ENCODE measurements at regions not wholly inside any gene's neighbourhood (a gene's known extent, or its start where the extent isn't known, plus 50 kb on each side); places are given as distances from the start of the nearest gene placed in this dataset.

DNA sequence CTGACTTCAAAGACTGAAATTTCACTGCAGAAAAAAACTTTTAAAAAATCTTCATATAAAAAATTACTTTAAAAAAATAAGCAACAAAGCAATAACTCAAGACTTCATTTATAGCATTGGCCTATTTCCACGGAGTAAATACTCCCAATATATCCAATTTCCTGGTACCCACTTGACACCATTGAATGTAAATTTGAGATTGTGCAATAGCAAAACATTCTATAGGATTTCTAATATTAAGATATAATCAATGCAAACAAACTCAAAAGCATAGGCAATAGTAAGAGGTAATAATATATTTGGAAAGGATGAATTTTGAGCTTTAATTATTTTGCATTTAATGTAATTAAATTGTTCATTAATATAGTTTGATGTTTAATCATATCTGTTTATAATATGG, 148.0 kb upstream of the CNTN6 start:
- no peak overlapping the region for H3K4me3 ChIP-seq (replicated peaks in 1 of 2; ENCODE audit: low read depth in 2 of 2, low read length in 2 of 2)
- TF ChIP-seq, protein P1, sequence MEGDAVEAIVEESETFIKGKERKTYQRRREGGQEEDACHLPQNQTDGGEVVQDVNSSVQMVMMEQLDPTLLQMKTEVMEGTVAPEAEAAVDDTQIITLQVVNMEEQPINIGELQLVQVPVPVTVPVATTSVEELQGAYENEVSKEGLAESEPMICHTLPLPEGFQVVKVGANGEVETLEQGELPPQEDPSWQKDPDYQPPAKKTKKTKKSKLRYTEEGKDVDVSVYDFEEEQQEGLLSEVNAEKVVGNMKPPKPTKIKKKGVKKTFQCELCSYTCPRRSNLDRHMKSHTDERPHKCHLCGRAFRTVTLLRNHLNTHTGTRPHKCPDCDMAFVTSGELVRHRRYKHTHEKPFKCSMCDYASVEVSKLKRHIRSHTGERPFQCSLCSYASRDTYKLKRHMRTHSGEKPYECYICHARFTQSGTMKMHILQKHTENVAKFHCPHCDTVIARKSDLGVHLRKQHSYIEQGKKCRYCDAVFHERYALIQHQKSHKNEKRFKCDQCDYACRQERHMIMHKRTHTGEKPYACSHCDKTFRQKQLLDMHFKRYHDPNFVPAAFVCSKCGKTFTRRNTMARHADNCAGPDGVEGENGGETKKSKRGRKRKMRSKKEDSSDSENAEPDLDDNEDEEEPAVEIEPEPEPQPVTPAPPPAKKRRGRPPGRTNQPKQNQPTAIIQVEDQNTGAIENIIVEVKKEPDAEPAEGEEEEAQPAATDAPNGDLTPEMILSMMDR (IDR thresholded peaks at IDR 0.05; ENCODE audit: low read depth, low read length), result no peak
- no peak for DNase-seq (ENCODE audit: low read depth in 2 of 2)

- DNase-seq (ENCODE audit: low read depth in 2 of 2), result no peak
- TF ChIP-seq, protein P1 (IDR thresholded peaks at IDR 0.05; ENCODE audit: low read depth, low read length), result no peak
- H3K4me3 ChIP-seq (replicated peaks in 1 of 2; ENCODE audit: low read depth in 2 of 2, low read length in 2 of 2), result no peak overlapping the region
Observed at GRCh38 chr3:945738-946137, 147.1 kb upstream of the CNTN6 start.

GRCh38 chr3:952906-953305, 139.9 kb upstream of the CNTN6 start:
- H3K4me3 ChIP-seq (replicated peaks in 1 of 2; ENCODE audit: low read depth in 2 of 2, low read length in 2 of 2), result no peak overlapping the region
- TF ChIP-seq, protein P1 (IDR thresholded peaks at IDR 0.05; ENCODE audit: low read depth, low read length), result no peak
- DNase-seq (ENCODE audit: low read depth in 2 of 2), result no peak

- DNase-seq (ENCODE audit: low read depth in 2 of 2), result no peak
- no peak overlapping the region for H3K4me3 ChIP-seq (replicated peaks in 1 of 2; ENCODE audit: low read depth in 2 of 2, low read length in 2 of 2)
- TF ChIP-seq, protein P1 (IDR thresholded peaks at IDR 0.05; ENCODE audit: low read depth, low read length), result no peak
Observed at GRCh38 chr3:963255-963654, 129.6 kb upstream of the CNTN6 start.

GRCh38 chr3:963755-964154, 129.1 kb upstream of the CNTN6 start:
- H3K4me3 ChIP-seq (replicated peaks in 1 of 2; ENCODE audit: low read depth in 2 of 2, low read length in 2 of 2), result no peak overlapping the region
- no peak for DNase-seq (ENCODE audit: low read depth in 2 of 2)
- TF ChIP-seq, protein P1 (IDR thresholded peaks at IDR 0.05; ENCODE audit: low read depth, low read length), result no peak

DNA sequence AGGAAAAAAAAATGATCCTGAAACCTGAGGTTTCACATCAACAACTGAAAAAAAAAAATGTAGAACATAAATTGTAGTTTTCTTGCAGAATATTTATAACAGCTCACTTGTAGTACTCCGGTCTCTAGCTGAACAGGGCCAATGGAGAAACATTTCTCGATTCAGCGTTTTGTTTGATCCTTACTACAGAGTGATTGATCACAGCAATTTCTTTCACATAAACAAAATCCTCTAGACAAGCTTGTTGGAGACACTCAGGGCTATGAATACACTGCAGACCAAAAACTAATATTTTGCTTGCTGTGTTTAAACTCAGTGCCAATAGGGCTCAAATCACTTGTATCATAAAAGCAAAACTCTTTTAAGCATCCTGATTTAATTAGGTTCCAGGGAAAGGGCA, 127.0 kb upstream of the CNTN6 start:
- TF ChIP-seq, protein P1 (IDR thresholded peaks at IDR 0.05; ENCODE audit: low read depth, low read length), result no peak

DNA sequence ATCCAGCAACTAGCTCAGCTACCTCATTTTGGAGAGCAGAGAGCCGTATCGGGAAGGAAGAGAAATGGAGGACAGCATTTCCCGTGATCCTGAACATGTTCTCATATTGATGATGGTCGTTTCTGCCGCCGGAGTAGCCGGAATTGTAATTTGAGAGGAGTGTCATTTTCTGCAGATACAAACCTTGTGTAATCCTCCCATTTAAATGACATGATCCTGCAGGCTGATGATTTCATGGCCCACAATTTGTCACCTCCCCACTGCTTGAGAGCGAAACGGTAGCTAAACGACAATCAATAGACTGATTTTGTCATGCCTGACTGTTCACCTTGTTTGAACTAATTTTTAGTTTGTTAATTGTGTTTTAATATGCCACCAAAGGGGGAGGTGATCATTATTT, 126.5 kb upstream of the CNTN6 start:
- no peak overlapping the region for H3K4me3 ChIP-seq (replicated peaks in 1 of 2; ENCODE audit: low read depth in 2 of 2, low read length in 2 of 2)
- DNase-seq (ENCODE audit: low read depth in 2 of 2), result no peak
- TF ChIP-seq, protein P1 (IDR thresholded peaks at IDR 0.05; ENCODE audit: low read depth, low read length), result no peak

More for the DNA sequence above, 127.0 kb upstream of the CNTN6 start:
- H3K4me3 ChIP-seq (replicated peaks in 1 of 2; ENCODE audit: low read depth in 2 of 2, low read length in 2 of 2), result no peak overlapping the region
- DNase-seq (ENCODE audit: low read depth in 2 of 2), result no peak
